ENCODE measurements at regions not wholly inside any gene's neighbourhood (a gene's known extent, or its start where the extent isn't known, plus 50 kb on each side); places are given as distances from the start of the nearest gene placed in this dataset.

GRCh38 chr1:198377702-198378101 lies 162.8 kb downstream of the ATP6V1G3 start:
- TF ChIP-seq, protein P1, sequence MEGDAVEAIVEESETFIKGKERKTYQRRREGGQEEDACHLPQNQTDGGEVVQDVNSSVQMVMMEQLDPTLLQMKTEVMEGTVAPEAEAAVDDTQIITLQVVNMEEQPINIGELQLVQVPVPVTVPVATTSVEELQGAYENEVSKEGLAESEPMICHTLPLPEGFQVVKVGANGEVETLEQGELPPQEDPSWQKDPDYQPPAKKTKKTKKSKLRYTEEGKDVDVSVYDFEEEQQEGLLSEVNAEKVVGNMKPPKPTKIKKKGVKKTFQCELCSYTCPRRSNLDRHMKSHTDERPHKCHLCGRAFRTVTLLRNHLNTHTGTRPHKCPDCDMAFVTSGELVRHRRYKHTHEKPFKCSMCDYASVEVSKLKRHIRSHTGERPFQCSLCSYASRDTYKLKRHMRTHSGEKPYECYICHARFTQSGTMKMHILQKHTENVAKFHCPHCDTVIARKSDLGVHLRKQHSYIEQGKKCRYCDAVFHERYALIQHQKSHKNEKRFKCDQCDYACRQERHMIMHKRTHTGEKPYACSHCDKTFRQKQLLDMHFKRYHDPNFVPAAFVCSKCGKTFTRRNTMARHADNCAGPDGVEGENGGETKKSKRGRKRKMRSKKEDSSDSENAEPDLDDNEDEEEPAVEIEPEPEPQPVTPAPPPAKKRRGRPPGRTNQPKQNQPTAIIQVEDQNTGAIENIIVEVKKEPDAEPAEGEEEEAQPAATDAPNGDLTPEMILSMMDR (IDR thresholded peaks at IDR 0.05; ENCODE audit: insufficient read depth, low read depth, low read length) = no peak
- ChIA-PET CTCF (no interaction called here), POLR2A (no interaction called here)

DNA sequence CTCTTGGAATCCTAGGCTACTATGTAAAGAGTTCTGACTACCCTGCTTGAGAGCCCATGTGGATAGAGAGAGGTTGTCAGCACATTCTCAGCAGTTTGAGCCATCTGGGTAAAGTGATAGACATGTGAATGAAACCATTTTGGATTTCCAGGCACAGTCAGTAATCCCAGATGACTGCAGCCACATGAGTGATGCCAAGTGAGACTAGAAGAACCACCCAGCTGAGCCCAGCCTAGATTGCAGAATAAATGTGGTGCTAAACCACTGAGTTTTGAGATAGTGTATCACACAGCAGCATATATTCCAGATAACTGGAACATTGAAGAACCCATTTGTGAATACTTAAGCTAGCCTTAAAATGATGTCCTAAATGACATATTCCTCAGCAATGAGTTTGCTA lies 166.2 kb downstream of the ATP6V1G3 start:
- Histone ChIP-seq H3K4me3 (ENCODE audit: low read depth, low read length) (no peak overlapping the region), H3K27me3 (ENCODE audit: control insufficient read depth, insufficient read depth, low read length) (no peaks in the 10 kb centered on the region), H3K36me3 (ENCODE audit: control insufficient read depth, insufficient read depth, low read length) (no peaks in the 10 kb centered on the region)
- CTCF ChIA-PET = no interaction called here
- TF ChIP-seq, protein P1 (IDR thresholded peaks at IDR 0.05; ENCODE audit: insufficient read depth, low read depth, low read length) = no peak
- DNase-seq (ENCODE audit: low read depth) = no peak
- POLR2A ChIA-PET = no interaction called here

More at GRCh38 chr1:198377702-198378101, 162.8 kb downstream of the ATP6V1G3 start:
- DNase-seq (ENCODE audit: low read depth) = no peak
- Histone ChIP-seq H3K27me3 (ENCODE audit: control insufficient read depth, insufficient read depth, low read length) (no peaks in the 10 kb centered on the region), H3K4me3 (ENCODE audit: low read depth, low read length) (no peak overlapping the region), H3K36me3 (ENCODE audit: control insufficient read depth, insufficient read depth, low read length) (no peaks in the 10 kb centered on the region)

GRCh38 chr1:198373376-198373775 lies 167.1 kb downstream of the ATP6V1G3 start:
- DNase-seq (ENCODE audit: low read depth) = no peak
- no peak overlapping the region for H3K4me3 ChIP-seq (ENCODE audit: low read depth, low read length)
- TF ChIP-seq, protein P1 (IDR thresholded peaks at IDR 0.05; ENCODE audit: insufficient read depth, low read depth, low read length) = no peak
- no peaks in the 10 kb centered on the region for H3K36me3 ChIP-seq (ENCODE audit: control insufficient read depth, insufficient read depth, low read length)
- POLR2A ChIA-PET = interaction anchor here (0.6 kb wide), 1 partner anchor 59 kb away, joined by 5 read pairs; no protein-coding TSS in a partner anchor
- CTCF ChIA-PET = no interaction called here
- no peaks in the 10 kb centered on the region for H3K27me3 ChIP-seq (ENCODE audit: control insufficient read depth, insufficient read depth, low read length)
